Prostate gland (tissue), 2 donors: ENCODE measurements at regions not wholly inside any gene's neighbourhood (a gene's known extent, or its start where the extent isn't known, plus 50 kb on each side); places are given as distances from the start of the nearest gene placed in this dataset.

Experiments
- POLR2A ChIP-seq: fragments of 450-650 bp; IDR thresholded peaks from one replicate; pipeline ENCODE4 v1.6.1; 2016; ENCODE audit warnings: antibody characterized with exemption, mild to moderate bottlenecking
- TF ChIP-seq, protein P1 (sequence below), 4 experiments: fragments of 200-600 bp in 2 of 4; fragments of 450-650 bp in 2 of 4; sonication (generic) in 2 of 4; IDR thresholded peaks; 1 replicate in 3 of 4; 2 replicates in 1 of 4; pipeline ENCODE4 v1.5.1; 2016 to 2019; ENCODE audit warnings: antibody characterized with exemption in 4 of 4, mild to moderate bottlenecking in 2 of 4, moderate library complexity in 2 of 4

- TF ChIP-seq, protein P1, sequence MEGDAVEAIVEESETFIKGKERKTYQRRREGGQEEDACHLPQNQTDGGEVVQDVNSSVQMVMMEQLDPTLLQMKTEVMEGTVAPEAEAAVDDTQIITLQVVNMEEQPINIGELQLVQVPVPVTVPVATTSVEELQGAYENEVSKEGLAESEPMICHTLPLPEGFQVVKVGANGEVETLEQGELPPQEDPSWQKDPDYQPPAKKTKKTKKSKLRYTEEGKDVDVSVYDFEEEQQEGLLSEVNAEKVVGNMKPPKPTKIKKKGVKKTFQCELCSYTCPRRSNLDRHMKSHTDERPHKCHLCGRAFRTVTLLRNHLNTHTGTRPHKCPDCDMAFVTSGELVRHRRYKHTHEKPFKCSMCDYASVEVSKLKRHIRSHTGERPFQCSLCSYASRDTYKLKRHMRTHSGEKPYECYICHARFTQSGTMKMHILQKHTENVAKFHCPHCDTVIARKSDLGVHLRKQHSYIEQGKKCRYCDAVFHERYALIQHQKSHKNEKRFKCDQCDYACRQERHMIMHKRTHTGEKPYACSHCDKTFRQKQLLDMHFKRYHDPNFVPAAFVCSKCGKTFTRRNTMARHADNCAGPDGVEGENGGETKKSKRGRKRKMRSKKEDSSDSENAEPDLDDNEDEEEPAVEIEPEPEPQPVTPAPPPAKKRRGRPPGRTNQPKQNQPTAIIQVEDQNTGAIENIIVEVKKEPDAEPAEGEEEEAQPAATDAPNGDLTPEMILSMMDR (IDR thresholded peaks at IDR 0.05), result no peak
- TF ChIP-seq POLR2A, result no peak
Observed at GRCh38 chr9:103802068-103802467, 292.0 kb upstream of the SMC2 start.
